Kidney glomerular epithelial cell (primary cell): ENCODE measurements at regions not wholly inside any gene's neighbourhood (a gene's known extent, or its start where the extent isn't known, plus 50 kb on each side); places are given as distances from the start of the nearest gene placed in this dataset.

ENCODE experiments used
- DNase-seq: peaks from one replicate; lab custom pipeline; 2025; lab: John Stamatoyannopoulos, UW

- no peak for DNase-seq
Observed at GRCh38 chr13:106238690-106239089, 296.8 kb downstream of the EFNB2 start.

- no peak for DNase-seq
Observed at GRCh38 chr13:106234636-106235035, 300.8 kb downstream of the EFNB2 start.

- DNase-seq, result no peak
Observed at GRCh38 chr13:106233134-106233735, 302.2 kb downstream of the EFNB2 start.

- DNase-seq, result no peak
Observed at GRCh38 chr13:106232681-106233080, 302.8 kb downstream of the EFNB2 start.

GRCh38 chr13:106230450-106230849 is 305.0 kb downstream of the EFNB2 start:
- no peak for DNase-seq

GRCh38 chr13:106225126-106225525 is 310.3 kb downstream of the EFNB2 start:
- DNase-seq, result no peak

- no peak for DNase-seq
Observed at GRCh38 chr13:106220211-106220610, 315.3 kb downstream of the EFNB2 start.

GRCh38 chr13:106213028-106213757 is 322.3 kb downstream of the EFNB2 start:
- no peak for DNase-seq

GRCh38 chr13:106212386-106213010 is 323.0 kb downstream of the EFNB2 start:
- no peak for DNase-seq

GRCh38 chr13:106210324-106210723 is 325.1 kb downstream of the EFNB2 start:
- DNase-seq, result no peak

- DNase-seq, result no peak
Observed at GRCh38 chr13:106205871-106206270, 329.6 kb downstream of the EFNB2 start.

- no peak for DNase-seq
Observed at GRCh38 chr13:106197496-106197895, 338.0 kb downstream of the EFNB2 start.

GRCh38 chr13:106187501-106188095 is 347.9 kb downstream of the EFNB2 start:
- no peak for DNase-seq

GRCh38 chr13:106187101-106187500 is 348.4 kb downstream of the EFNB2 start:
- no peak for DNase-seq

GRCh38 chr13:106186366-106187030 is 349.0 kb downstream of the EFNB2 start:
- peak; percentile 9 for DNase-seq

- no peak for DNase-seq
Observed at GRCh38 chr13:106184790-106185189, 350.7 kb downstream of the EFNB2 start.

- no peak for DNase-seq
Observed at GRCh38 chr13:106183410-106184065, 351.9 kb downstream of the EFNB2 start.

- peak; percentile 65 for DNase-seq
Observed at GRCh38 chr13:106182404-106182803, 353.1 kb downstream of the EFNB2 start.

- DNase-seq, result no peak
Observed at GRCh38 chr13:106178816-106179215, 356.6 kb downstream of the EFNB2 start.

- no peak for DNase-seq
Observed at GRCh38 chr13:106177146-106177545, 358.3 kb downstream of the EFNB2 start.

- no peak for DNase-seq
Observed at GRCh38 chr13:106176117-106176516, 359.3 kb downstream of the EFNB2 start.
